ENCODE measurements at regions not wholly inside any gene's neighbourhood (a gene's known extent, or its start where the extent isn't known, plus 50 kb on each side); places are given as distances from the start of the nearest gene placed in this dataset.

DNA sequence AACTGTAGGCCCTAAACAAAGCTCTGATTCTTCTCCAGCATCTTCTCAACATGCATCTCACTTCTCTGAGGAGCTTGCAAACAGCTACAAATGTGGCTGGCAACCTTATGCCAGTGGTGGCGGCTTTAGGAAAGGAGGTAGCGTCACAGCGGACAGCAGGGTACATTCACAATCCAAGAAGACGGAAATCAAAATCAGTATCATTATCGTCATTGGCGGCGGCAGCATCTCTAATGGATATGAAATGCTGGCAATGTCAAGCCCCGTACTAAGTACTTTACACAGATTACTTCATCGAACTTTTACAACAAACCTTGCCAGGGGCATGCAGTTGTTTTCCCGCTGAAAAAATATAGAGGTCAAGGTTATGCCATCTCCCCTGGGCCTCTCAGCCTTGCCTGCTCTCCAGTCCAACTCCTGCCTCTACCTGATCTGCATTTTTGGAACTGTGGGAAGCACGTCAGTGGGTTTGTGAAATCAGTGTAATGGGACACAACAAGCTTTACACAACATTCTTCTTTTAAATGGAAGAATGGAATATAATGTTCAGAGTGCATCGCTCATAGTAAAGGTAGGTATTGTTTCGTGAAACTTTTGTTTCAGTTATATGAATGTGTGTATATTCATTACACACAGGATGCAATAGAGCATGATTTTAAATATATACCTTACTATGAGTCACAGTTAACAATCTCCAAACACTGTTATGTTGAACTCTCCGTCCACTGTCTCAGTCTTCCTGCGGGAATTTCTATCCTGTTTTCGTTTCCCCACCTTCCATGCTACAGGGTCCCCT is 152.9 kb downstream of the TTC32 start:
- no peak for DNase-seq

GRCh38 chr2:19748073-19748375 is 153.8 kb downstream of the TTC32 start:
- no peak for DNase-seq

DNA sequence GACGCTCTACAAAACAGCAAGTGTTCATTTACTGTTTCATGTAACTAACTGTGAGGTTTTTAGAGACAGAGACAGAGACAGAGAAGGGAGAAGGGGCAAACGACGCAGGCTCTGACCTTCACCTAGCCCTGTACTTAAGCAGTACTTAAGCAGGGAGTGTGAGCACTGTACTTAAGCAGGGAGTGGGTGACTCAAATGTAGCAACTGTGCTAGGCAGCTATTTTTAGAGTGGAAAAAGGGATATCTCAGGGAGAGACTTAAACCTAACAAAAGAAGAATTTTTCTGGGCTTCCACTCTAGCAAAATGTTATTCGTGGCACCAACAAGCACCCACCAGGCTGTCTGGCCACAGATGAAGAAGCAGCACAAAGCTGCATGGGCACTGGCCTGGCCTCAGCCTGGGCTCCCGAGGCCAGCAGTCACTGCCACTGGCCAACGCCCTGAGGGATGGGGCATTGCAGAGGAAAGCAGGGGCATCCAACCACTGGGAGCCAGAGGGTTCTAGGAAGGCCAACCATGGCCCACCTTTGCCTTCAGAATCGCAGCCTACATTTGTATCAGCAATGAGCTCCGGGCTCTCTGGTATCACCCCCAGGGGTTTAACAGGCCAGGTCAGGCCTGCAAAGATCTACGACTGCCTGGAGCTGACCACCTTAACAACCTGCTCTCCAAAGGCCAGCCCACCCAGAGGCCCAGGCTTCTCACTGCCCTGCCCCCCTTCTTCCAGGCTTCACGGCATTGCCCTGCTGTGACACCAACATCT is 154.3 kb downstream of the TTC32 start:
- DNase-seq = peak in 2 of 58 donors; percentile 5

- DNase-seq = peak in 1 of 58 donors; percentile 18
These were observed 155.0 kb downstream of the TTC32 start for GRCh38 chr2:19746611-19747309.

DNA sequence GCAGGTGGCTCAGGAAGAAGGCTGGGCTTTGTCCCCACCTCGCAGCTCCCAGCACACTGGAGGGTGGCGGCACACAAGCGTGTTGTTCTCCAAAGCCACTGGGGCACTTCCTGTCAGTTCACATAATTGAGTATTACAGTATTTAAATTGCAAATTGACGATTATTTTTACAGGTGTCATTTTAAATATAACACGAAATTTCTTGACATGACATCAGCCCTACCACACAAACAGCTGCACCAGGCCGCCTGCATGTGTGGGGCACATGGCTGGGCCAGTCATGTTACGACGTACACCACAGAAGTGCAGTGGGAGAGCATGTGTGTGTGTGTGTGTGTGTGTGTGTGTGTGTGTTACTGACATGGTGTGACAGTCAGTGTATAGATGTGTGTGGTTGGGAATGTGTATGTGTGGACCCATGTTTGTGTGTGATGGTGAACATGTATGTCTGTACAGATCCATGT is 155.6 kb downstream of the TTC32 start:
- no peak for DNase-seq

DNA sequence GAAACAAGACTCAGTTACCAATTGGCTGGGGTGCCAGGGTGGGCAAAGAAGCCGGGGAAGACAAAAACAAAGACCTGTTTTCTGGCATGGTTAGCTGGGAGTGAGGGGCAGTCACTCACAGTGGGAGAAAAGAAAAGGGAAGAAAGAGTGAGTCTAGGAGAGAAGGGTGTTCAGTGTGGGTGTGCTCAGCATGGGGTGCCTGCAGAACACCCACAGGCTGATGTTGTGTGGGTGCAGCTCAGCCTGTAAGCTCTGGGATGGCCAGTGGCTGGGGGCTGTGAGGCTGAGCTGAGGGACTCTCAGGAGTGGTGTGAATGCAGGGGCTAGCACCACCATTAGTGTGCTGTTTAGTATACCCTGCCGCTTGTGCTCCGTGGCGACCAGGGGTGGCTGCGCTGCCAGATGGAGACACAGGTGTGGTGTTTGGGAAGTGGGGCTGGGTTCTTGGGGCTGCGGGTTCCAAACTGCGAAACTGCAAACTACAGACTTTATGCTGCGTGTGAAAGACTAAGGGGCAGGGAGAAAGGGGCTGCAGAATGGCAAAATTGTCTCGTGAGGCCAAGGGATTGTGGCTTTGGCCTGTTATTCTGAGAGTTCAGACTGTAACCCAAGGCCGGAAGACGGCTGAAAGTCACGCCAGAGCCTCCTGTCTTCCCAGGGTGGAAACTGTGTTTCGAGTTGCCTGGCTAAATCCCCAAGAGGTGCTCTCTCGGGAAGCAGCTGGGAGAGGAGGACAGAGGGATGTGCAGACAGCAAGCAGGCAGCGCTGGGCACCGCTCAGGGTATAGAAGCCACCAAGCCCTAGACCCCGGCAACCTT is 156.3 kb downstream of the TTC32 start:
- DNase-seq = no peak

- no peak for DNase-seq
These were observed 157.2 kb downstream of the TTC32 start for GRCh38 chr2:19744456-19745199.

DNA sequence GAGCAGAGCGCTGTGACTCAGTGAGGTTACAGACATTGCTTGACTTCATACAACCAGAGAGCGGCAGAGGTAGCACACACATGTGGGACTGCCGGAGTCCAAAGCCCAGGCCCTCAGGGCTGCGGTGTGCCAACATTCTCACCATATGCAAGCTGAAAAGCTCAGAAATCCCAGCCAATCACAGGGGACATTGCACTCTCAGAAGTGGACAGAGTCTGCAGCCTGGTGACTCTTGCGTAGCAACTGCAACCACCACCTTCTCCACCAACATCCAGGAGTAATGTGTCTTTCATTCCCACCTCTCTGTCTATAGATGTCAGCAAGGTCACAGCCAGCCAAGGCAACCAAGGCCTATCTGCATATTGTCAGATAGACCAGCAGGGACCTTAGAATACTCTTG is 158.1 kb downstream of the TTC32 start:
- DNase-seq = no peak

GRCh38 chr2:19742872-19743271 is 158.9 kb downstream of the TTC32 start:
- no peak for DNase-seq

- no peak for DNase-seq
These were observed 162.5 kb downstream of the TTC32 start for GRCh38 chr2:19739256-19739655.

- no peak for DNase-seq
These were observed 163.1 kb downstream of the TTC32 start for GRCh38 chr2:19738707-19739106.

- no peak for DNase-seq
These were observed 165.5 kb downstream of the TTC32 start for GRCh38 chr2:19736191-19736831.

DNA sequence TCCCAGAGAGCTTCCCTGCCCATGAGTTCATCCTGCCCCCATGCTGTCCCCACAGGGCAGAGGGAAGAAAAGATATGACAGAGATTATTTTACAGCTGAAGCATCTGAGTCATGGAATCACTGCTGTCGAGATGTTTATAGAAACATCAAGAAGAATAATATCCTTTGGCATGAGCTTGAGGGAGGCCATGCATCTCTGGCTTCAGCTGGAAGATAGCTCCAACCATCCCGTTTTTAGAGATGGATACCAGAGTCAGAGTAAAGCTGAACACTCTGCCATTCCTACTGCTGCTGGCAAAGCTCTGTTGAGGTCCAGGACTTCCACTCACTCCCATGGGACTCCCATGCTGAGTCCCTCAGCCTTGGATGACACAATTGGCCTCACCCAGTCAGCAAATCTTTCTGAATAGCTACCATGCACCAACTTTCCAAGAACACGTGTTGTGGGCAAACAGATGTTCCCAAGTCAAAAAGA is 167.8 kb downstream of the TTC32 start:
- no peak for DNase-seq

DNA sequence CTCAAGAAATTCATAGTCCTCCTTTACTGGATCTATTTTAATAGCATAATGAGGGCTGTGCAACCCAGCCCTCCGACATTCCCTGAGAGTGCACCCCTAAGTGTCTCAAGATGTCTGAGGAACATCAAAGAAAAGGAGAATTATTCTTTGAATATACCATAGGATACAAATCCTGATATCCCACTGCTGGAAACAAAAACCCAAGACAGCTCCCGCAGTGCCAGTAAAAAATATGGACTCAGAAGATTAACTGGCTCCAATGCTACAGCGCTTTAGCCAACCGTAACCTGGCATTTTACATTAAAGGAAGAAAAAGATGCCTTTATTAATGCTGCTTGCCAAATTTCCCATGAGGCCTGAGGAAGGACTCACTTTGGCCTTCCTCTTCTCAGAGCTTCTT is 168.4 kb downstream of the TTC32 start:
- DNase-seq = no peak

- DNase-seq = no peak
These were observed 169.5 kb downstream of the TTC32 start for GRCh38 chr2:19732255-19732654.

GRCh38 chr2:19731515-19731914 is 170.3 kb downstream of the TTC32 start:
- no peak for DNase-seq

DNA sequence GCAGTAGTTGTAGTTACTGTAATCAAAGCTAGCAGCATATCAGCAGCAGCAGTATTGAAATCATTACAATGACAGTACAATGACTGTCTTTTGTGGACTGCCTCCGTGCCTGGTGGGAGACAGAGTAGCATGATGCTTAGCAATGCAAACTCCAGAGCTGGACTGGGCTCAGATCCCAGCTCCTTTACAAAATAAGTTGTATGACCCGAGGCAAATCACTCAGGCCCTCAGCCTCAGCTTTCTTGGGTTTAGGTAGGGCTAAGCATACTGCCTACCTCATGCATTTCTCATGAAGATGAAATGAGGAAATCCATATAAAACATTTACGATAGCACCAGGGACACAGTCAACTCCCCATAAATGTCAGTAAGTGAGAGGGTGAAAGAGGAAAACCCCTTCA is 170.7 kb downstream of the TTC32 start:
- DNase-seq = no peak

GRCh38 chr2:19728125-19728524 is 173.7 kb downstream of the TTC32 start:
- DNase-seq = no peak

DNA sequence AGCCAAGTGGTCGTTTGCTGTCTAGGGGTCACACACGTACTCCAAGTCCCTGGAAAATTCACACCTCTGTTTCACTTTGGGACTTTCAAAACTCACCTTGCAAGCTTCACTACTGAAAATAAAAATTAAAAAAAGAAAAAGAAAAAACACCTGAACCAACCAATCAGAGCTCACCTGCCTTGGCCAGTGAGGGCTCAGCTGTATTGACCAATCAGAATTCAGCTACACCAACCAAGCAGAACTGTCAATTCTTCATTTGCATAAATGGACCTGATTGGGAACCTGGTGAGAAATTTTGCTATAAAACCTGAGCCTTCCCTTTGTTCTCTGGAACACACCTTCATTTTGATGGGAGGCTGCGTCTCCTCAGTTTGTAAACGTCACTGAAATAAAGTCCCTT is 176.4 kb downstream of the TTC32 start:
- DNase-seq = no peak

DNA sequence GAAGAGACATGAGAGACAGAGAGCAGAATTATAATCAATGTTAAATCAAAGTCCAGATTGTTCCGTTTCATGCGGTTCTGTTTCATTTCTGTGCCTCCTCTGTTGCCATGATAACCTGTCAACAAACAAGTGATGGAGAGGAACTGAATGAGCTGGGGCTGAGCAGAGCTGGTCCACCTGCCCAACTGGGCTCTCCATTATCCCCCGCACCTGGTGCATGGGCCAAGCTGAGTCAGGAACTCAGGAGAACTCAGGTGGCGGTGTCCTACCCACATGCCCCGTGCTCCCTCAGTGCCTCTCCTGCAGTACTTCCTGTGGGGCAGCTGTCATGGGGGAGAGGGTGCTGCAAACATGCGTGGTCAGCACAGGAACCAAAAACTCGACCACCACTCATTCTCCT is 178.8 kb downstream of the TTC32 start:
- no peak for DNase-seq
